Lower leg skin (tissue), 3 donors: ENCODE measurements at regions not wholly inside any gene's neighbourhood (a gene's known extent, or its start where the extent isn't known, plus 50 kb on each side); places are given as distances from the start of the nearest gene placed in this dataset.

Source experiments
- CTCF ChIP-seq, 3 donors: fragments of 450-650 bp; IDR thresholded peaks; one replicate each; pipeline ENCODE4 v1.5.1; 2016; ENCODE audit warnings: antibody characterized with exemption in 3 of 3, mild to moderate bottlenecking in 3 of 3, moderate library complexity in 2 of 3
- POLR2A ChIP-seq, 2 donors: fragments of 450-650 bp; IDR thresholded peaks; one replicate each; pipeline ENCODE4 v1.6.1; 2016 to 2017; ENCODE audit warnings: antibody characterized with exemption in 2 of 2, mild to moderate bottlenecking in 1 of 2, moderate library complexity in 1 of 2

GRCh38 chr6:138034229-138034628 is 73.0 kb downstream of the PERP start:
- TF ChIP-seq POLR2A (IDR thresholded peaks at IDR 0.05) (no peak), CTCF (IDR thresholded peaks at IDR 0.05) (no peak)
